ENCODE measurements at regions not wholly inside any gene's neighbourhood (a gene's known extent, or its start where the extent isn't known, plus 50 kb on each side); places are given as distances from the start of the nearest gene placed in this dataset.
"Not testable (repeated sequence)": the region's sequence is repeated elsewhere in the genome, so short reads cannot be mapped to it uniquely, and the experiment has no call there.

DNA sequence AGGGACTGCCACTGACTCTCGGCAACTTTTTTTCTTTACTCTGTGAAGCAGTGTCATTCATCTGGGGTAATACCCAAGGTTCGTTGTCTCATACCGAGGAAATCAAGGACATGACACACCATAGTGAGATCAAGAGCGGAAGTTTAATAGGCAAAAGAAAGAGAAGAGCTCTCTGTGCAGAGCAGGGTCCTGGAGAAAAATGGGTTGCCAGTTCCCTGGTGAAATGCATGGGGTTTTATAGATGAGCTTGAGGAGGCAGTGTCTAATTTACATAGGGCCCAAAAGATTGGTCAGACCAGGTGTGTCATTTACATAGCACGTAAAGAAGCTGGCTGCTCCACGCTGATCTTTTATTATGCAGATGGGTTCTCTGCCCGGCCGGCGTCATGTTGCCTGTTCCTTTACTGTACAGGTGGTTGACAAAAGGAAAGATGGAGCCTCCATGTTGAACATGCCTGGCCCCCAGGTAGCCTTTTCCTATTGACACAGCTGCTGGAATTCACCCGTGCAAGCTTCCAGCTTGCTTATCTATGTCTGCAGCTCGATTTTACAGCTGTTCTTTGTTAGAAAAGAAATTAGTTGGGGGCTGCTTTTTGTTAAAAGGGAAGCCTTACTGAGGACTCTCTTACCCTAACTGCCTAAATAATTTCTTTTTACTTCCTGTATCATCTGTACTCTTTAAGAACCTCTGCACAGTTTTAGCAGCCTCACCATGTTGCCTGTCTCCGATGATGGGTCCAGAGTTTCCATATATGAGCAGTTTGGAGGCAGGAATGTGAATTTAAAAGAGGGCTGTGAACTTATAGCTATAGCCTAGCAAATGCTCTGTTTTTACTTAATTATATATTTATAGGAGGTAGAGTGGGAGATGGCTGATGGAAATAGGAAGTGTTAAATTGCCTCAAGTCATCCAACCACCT is 98.0 kb upstream of the DIAPH3 start:
- H3K9me3 ChIP-seq (ENCODE audit: control insufficient read depth, insufficient read depth, low read length) = no peaks in the 10 kb centered on the region
- no peak overlapping the region for H3K9ac ChIP-seq (ENCODE audit: low read depth, low read length)
- H3K4me1 ChIP-seq (ENCODE audit: control insufficient read depth, insufficient read depth, low read length) = peaks cover 9% of the 10 kb centered on the region
- H3K36me3 ChIP-seq (ENCODE audit: control insufficient read depth, insufficient read depth, low read length) = no peaks in the 10 kb centered on the region
- H3K27me3 ChIP-seq (ENCODE audit: control insufficient read depth, insufficient read depth, low read length) = no peaks in the 10 kb centered on the region
- H3K4me3 ChIP-seq (ENCODE audit: low read depth, low read length) = no peak overlapping the region

DNA sequence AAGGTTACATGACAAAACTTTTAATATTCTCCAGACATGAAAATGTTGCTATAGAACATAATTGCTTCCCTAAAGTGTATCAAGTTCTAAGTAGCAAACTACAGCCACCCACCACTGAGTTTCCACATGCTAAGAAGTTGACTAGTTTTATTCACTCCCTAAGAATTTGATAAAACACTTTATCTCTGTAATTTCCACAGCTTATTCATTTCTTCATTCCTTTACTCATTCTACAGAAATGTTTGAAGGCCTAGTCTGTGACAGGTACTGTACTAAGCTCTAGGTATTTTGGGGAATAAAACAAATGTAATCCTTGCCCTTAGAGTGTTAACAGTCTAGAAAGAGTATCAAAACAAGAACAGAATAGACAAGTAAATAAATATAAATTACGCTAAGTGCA is 101.8 kb upstream of the DIAPH3 start:
- H3K4me3 ChIP-seq (ENCODE audit: low read depth, low read length) = no peak overlapping the region
- no peaks in the 10 kb centered on the region for H3K9me3 ChIP-seq (ENCODE audit: control insufficient read depth, insufficient read depth, low read length)
- H3K9ac ChIP-seq (ENCODE audit: low read depth, low read length) = no peak overlapping the region
- H3K4me1 ChIP-seq (ENCODE audit: control insufficient read depth, insufficient read depth, low read length) = peaks cover 11% of the 10 kb centered on the region
- H3K27me3 ChIP-seq (ENCODE audit: control insufficient read depth, insufficient read depth, low read length) = peaks cover 4% of the 10 kb centered on the region
- H3K36me3 ChIP-seq (ENCODE audit: control insufficient read depth, insufficient read depth, low read length) = no peaks in the 10 kb centered on the region

DNA sequence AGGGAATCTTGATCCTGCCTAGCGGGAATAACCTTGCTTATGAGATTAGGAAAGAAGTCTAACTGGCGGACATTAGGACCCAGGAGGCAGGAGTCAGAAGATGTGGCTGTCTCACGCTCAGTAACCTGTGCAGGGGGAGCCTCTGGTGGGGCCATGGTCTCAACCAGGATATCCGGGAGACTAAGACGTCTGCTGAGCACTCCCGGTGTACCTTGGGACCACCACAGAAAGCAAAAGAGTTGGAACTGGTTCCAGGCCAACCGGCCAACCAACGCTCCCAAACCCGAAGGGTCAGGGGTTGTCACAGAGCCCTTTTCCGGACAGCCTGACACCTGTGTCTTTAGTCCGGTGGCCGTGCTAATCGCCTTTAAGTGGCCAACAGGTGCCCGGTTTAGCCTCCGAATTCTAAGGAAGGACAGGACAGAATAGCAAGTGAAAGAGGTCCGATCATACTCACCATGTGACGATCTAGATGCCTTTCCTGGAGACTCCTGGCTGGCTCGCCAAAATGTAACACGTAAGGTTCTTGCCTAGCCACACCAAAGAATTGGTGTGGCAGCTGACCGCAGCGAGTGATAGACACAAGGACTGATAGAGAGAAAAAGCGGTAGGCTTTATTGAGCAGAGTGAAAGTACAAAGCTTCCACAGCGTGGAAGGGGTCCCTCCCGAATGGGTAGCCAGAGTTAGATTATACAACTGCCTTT is 103.9 kb upstream of the DIAPH3 start:
- H3K9me3 ChIP-seq (ENCODE audit: control insufficient read depth, insufficient read depth, low read length) = no peaks in the 10 kb centered on the region
- H3K36me3 ChIP-seq (ENCODE audit: control insufficient read depth, insufficient read depth, low read length) = no peaks in the 10 kb centered on the region
- H3K9ac ChIP-seq (ENCODE audit: low read depth, low read length) = peak overlapping the region; percentile 50
- H3K4me3 ChIP-seq (ENCODE audit: low read depth, low read length) = peak overlapping the region; percentile 94
- peaks cover 4% of the 10 kb centered on the region for H3K27me3 ChIP-seq (ENCODE audit: control insufficient read depth, insufficient read depth, low read length)
- H3K4me1 ChIP-seq (ENCODE audit: control insufficient read depth, insufficient read depth, low read length) = peaks cover 7% of the 10 kb centered on the region

DNA sequence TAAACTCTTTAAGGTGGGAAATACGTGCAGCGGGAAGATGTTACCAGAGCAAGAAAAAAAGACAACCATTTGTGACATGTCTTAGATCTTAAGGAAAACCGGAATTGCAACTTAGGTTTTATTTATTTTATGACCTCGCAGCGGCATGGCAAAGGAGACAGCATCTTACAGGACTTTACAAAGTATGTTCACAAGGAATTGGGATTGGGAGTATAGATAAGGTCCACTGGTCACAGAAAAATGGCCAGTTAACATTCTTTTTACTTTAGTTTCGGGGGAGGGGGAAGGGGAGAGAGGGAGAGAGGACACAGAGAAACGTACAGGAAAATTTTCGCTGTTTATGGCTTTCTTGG is 104.5 kb upstream of the DIAPH3 start:
- H3K4me3 ChIP-seq (ENCODE audit: low read depth, low read length) = peak overlapping the region; percentile 94
- H3K27me3 ChIP-seq (ENCODE audit: control insufficient read depth, insufficient read depth, low read length) = peaks cover 4% of the 10 kb centered on the region

DNA sequence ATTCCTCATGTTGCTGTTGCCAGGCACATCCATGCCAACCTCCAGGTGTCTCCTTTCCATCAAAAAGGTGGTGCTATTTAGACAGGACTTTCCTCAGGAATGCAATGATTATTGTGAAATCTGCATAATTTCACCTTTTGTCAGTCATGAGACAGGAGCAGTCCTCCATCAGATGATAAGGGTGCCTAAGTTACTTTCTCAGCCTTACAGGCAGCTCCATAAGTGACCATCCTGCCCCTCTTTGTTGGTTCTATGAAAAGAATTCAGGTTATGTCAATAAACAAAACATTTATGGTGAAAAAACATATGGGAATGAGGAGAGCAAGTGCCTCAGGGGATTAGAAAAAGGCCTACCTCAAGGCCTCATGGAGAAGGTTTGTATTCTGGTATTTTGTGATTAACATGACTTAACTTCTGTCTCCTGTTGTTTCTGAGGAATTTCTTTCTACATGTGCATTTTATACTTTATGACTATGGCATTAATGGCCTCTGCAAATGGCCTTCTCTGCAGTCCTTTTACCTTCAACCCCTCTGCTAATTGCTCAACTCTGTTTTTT is 110.3 kb upstream of the DIAPH3 start:
- peaks cover 4% of the 10 kb centered on the region for H3K27me3 ChIP-seq (ENCODE audit: control insufficient read depth, insufficient read depth, low read length)
- no peak overlapping the region for H3K9ac ChIP-seq (ENCODE audit: low read depth, low read length)
- peaks cover 7% of the 10 kb centered on the region for H3K4me1 ChIP-seq (ENCODE audit: control insufficient read depth, insufficient read depth, low read length)
- no peaks in the 10 kb centered on the region for H3K9me3 ChIP-seq (ENCODE audit: control insufficient read depth, insufficient read depth, low read length)
- no peak overlapping the region for H3K4me3 ChIP-seq (ENCODE audit: low read depth, low read length)
- no peaks in the 10 kb centered on the region for H3K36me3 ChIP-seq (ENCODE audit: control insufficient read depth, insufficient read depth, low read length)

More for the DNA sequence above, 104.5 kb upstream of the DIAPH3 start:
- Histone ChIP-seq H3K36me3 (ENCODE audit: control insufficient read depth, insufficient read depth, low read length) (no peaks in the 10 kb centered on the region), H3K9me3 (ENCODE audit: control insufficient read depth, insufficient read depth, low read length) (no peaks in the 10 kb centered on the region), H3K4me1 (ENCODE audit: control insufficient read depth, insufficient read depth, low read length) (peaks cover 7% of the 10 kb centered on the region), H3K9ac (ENCODE audit: low read depth, low read length) (no peak overlapping the region)

DNA sequence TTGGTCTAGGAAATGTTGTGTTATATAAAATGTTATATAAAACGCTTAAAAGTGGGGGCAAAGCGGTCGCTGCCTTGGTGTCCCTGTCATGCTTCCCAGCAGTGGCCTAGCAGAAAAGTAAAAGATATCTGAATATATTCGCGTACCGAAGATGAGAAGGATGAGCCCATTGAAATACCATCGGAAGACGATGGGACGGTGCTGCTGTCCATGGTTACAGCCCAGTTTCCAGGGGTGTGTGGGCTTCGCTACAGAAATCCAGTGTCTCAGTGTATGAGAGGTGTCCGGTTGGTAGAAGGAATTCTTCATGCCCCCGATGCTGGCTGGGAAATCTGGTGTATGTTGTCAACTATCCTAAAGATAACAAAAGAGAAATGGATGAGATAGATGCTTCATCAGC is 110.9 kb upstream of the DIAPH3 start:
- Histone ChIP-seq H3K36me3 (ENCODE audit: control insufficient read depth, insufficient read depth, low read length) (no peaks in the 10 kb centered on the region), H3K4me3 (ENCODE audit: low read depth, low read length) (no peak overlapping the region), H3K27me3 (ENCODE audit: control insufficient read depth, insufficient read depth, low read length) (no peaks in the 10 kb centered on the region), H3K9ac (ENCODE audit: low read depth, low read length) (no peak overlapping the region), H3K4me1 (ENCODE audit: control insufficient read depth, insufficient read depth, low read length) (peaks cover 5% of the 10 kb centered on the region), H3K9me3 (ENCODE audit: control insufficient read depth, insufficient read depth, low read length) (no peaks in the 10 kb centered on the region)

DNA sequence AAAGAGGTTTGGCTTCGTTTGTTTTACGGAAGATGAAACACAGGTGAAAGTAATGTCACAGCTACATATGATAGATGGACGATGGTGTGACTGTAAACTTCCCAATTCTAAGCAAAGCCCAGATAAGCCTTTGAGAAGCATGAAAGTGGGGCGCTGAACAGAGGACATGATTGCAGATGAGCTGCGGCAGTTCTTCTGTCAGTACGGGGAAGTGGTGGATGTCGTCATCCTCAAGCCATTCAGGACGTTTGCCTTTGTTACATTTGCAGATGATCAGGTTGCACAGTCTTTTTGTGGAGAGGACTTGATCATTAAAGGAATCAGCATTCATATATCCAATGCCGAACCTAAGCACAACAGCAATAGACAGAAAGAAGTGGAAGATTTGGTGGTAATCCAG is 111.5 kb upstream of the DIAPH3 start:
- Histone ChIP-seq H3K9ac (ENCODE audit: low read depth, low read length) (no peak overlapping the region), H3K4me1 (ENCODE audit: control insufficient read depth, insufficient read depth, low read length) (peaks cover 3% of the 10 kb centered on the region), H3K27me3 (ENCODE audit: control insufficient read depth, insufficient read depth, low read length) (no peaks in the 10 kb centered on the region), H3K36me3 (ENCODE audit: control insufficient read depth, insufficient read depth, low read length) (no peaks in the 10 kb centered on the region), H3K9me3 (ENCODE audit: control insufficient read depth, insufficient read depth, low read length) (no peaks in the 10 kb centered on the region), H3K4me3 (ENCODE audit: low read depth, low read length) (no peak overlapping the region)

DNA sequence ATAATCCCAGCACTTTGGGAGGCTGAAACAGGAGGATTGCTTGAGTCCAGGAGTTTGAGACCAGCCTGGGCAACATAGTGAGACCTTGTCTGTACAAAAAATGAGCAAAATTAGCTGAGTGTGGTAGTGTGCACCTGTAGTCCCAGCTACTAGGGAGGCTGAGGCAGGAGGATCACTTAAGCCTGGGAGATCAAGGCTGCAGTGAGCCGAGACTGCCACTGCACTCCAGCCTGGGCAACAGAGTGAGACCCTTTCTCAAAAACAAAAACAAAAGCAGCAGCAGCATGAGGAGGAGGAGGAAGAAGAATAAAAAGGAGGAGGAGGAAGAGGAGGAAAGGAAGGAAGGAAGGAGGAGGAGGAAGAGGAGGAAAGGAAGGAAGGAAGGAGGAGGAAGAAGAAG is 116.5 kb upstream of the TDRD3 start:
- H3K9me3 ChIP-seq (ENCODE audit: control insufficient read depth, insufficient read depth, low read length); H3K9ac ChIP-seq (ENCODE audit: low read depth, low read length): not testable (repeated sequence)

DNA sequence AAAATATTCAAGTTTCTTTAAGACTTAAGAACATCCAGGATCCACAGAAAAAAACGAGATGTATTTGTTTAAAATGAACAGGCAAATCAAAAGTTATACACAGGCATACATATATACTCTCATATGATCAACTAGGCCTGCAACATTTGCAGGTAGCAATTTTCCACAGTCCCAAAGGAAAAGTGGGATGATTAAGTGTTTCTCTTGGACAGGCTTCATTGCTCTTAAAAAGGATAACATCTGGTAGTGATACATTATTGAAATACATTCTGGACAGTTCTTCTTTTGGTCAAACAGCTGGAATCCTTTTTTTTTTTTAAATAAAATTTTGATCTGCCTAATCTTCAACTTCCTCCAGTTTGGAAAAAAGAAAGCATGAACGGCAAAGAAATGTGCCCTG is 114.8 kb upstream of the TDRD3 start:
- no peaks in the 10 kb centered on the region for H3K36me3 ChIP-seq (ENCODE audit: control insufficient read depth, insufficient read depth, low read length)
- H3K4me1 ChIP-seq (ENCODE audit: control insufficient read depth, insufficient read depth, low read length) = no peaks in the 10 kb centered on the region
- H3K4me3 ChIP-seq (ENCODE audit: low read depth, low read length) = no peak overlapping the region
- no peak overlapping the region for H3K9ac ChIP-seq (ENCODE audit: low read depth, low read length)
- no peaks in the 10 kb centered on the region for H3K9me3 ChIP-seq (ENCODE audit: control insufficient read depth, insufficient read depth, low read length)
- no peaks in the 10 kb centered on the region for H3K27me3 ChIP-seq (ENCODE audit: control insufficient read depth, insufficient read depth, low read length)

More for the DNA sequence above, 116.5 kb upstream of the TDRD3 start:
- H3K4me3 ChIP-seq (ENCODE audit: low read depth, low read length); H3K27me3 ChIP-seq (ENCODE audit: control insufficient read depth, insufficient read depth, low read length); H3K4me1 ChIP-seq (ENCODE audit: control insufficient read depth, insufficient read depth, low read length); H3K36me3 ChIP-seq (ENCODE audit: control insufficient read depth, insufficient read depth, low read length): not testable (repeated sequence)

DNA sequence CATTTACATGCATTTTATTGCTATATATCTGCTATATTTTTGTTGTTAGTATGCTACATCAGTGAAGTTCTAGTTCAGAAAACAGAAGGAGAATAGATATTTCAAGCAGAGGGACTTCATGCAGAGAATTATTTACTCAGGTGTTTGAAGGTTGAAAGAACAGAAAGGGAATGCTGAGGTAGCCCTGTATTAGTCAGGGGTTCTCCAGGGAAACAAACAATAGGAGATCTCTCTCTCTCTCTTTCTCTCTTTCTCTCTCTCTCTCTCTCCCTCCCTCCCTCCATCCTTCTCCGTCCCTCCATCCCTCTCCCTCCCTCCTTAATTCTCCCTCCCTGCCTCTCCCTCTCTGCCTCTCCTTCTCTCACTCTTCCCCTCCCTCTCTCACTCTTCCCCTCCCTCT is 114.3 kb upstream of the TDRD3 start:
- Histone ChIP-seq H3K9me3 (ENCODE audit: control insufficient read depth, insufficient read depth, low read length) (no peaks in the 10 kb centered on the region), H3K36me3 (ENCODE audit: control insufficient read depth, insufficient read depth, low read length) (no peaks in the 10 kb centered on the region), H3K4me3 (ENCODE audit: low read depth, low read length) (no peak overlapping the region), H3K4me1 (ENCODE audit: control insufficient read depth, insufficient read depth, low read length) (no peaks in the 10 kb centered on the region), H3K27me3 (ENCODE audit: control insufficient read depth, insufficient read depth, low read length) (no peaks in the 10 kb centered on the region), H3K9ac (ENCODE audit: low read depth, low read length) (no peak overlapping the region)

DNA sequence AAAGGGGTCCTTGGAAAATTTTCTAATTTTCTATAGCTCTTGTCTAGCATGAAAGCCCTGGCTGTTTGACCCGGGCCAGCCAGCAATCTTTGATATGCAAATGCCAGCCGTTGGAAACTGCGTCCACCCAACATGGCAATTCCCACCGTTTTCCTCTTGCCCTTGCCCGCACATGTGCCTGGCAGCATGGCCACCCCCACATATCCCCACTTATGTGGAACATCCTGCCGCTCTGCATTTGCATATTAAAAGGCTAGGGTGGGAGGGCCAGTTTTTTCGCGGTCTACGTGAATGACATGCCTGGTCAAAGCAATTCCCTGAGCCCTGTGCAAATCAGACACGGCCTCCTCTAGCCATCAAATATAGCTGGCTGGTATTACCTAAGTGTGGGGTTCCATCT is 110.3 kb upstream of the TDRD3 start:
- no peaks in the 10 kb centered on the region for H3K9me3 ChIP-seq (ENCODE audit: control insufficient read depth, insufficient read depth, low read length)
- H3K4me1 ChIP-seq (ENCODE audit: control insufficient read depth, insufficient read depth, low read length) = no peaks in the 10 kb centered on the region
- no peaks in the 10 kb centered on the region for H3K27me3 ChIP-seq (ENCODE audit: control insufficient read depth, insufficient read depth, low read length)
- H3K4me3 ChIP-seq (ENCODE audit: low read depth, low read length) = no peak overlapping the region
- H3K36me3 ChIP-seq (ENCODE audit: control insufficient read depth, insufficient read depth, low read length) = no peaks in the 10 kb centered on the region
- no peak overlapping the region for H3K9ac ChIP-seq (ENCODE audit: low read depth, low read length)

DNA sequence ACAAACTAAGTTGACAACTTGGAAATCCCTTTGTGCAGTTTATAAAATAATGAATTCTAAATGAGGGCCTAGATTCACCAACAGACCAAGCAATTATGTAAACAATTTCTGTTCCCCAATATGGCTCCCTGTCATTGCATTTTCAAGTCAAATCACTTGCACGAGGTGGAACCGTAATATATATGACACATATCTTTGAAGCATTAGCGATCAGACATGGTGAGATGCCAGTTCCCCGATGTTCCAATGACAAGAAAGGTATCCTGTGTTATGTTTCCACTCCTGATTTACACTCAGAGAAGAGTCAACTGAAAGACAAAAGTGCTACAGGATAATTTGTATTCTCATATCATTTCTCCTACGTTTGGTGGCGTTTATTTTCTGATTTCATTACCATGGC is 108.5 kb upstream of the TDRD3 start:
- Histone ChIP-seq H3K9me3 (ENCODE audit: control insufficient read depth, insufficient read depth, low read length) (no peaks in the 10 kb centered on the region), H3K4me3 (ENCODE audit: low read depth, low read length) (no peak overlapping the region)

More for the DNA sequence above, 108.5 kb upstream of the TDRD3 start:
- H3K4me1 ChIP-seq (ENCODE audit: control insufficient read depth, insufficient read depth, low read length) = no peaks in the 10 kb centered on the region
- no peak overlapping the region for H3K9ac ChIP-seq (ENCODE audit: low read depth, low read length)
- H3K27me3 ChIP-seq (ENCODE audit: control insufficient read depth, insufficient read depth, low read length) = no peaks in the 10 kb centered on the region
- H3K36me3 ChIP-seq (ENCODE audit: control insufficient read depth, insufficient read depth, low read length) = no peaks in the 10 kb centered on the region
